ENCODE measurements at regions not wholly inside any gene's neighbourhood (a gene's known extent, or its start where the extent isn't known, plus 50 kb on each side); places are given as distances from the start of the nearest gene placed in this dataset.
A peak's percentile ranks its signal among the peaks of the same experiment; 100 is the strongest.

- H3K36me3 ChIP-seq = no peaks in the 10 kb centered on the region
- H3K4me3 ChIP-seq = no peak overlapping the region
- TF ChIP-seq CTCF (IDR thresholded peaks at IDR 0.05; ENCODE audit: low read depth, low read length) = no peak
- no peak overlapping the region for H3K27ac ChIP-seq
- H3K4me1 ChIP-seq (ENCODE audit: low read depth) = peaks cover 18% of the 10 kb centered on the region
- DNase-seq (ENCODE audit: low read depth in 1 of 2, low spot score in 1 of 2) = no peak
- H3K27me3 ChIP-seq = no peaks in the 10 kb centered on the region
- H3K9me3 ChIP-seq (ENCODE audit: low read depth) = no peaks in the 10 kb centered on the region
These were observed 94.3 kb upstream of the MBNL2 start for GRCh38 chr13:97127842-97128241.

- peak in 1 of 2 donors; percentile 39 for DNase-seq (ENCODE audit: low read depth in 1 of 2, low spot score in 1 of 2)
- Histone ChIP-seq H3K4me3 (no peak overlapping the region), H3K4me1 (ENCODE audit: low read depth) (peaks cover 11% of the 10 kb centered on the region), H3K27me3 (no peaks in the 10 kb centered on the region), H3K27ac (no peak overlapping the region), H3K9me3 (ENCODE audit: low read depth) (no peaks in the 10 kb centered on the region), H3K36me3 (no peaks in the 10 kb centered on the region)
- no peak for TF ChIP-seq CTCF (IDR thresholded peaks at IDR 0.05; ENCODE audit: low read depth, low read length)
These were observed 91.9 kb upstream of the MBNL2 start for GRCh38 chr13:97130190-97130589.

- TF ChIP-seq CTCF (IDR thresholded peaks at IDR 0.05; ENCODE audit: low read depth, low read length) = no peak
- no peaks in the 10 kb centered on the region for H3K4me1 ChIP-seq (ENCODE audit: low read depth)
- H3K9me3 ChIP-seq (ENCODE audit: low read depth) = no peaks in the 10 kb centered on the region
- H3K36me3 ChIP-seq = no peaks in the 10 kb centered on the region
- no peak for DNase-seq (ENCODE audit: low read depth in 1 of 2, low spot score in 1 of 2)
- no peaks in the 10 kb centered on the region for H3K27me3 ChIP-seq
- no peak overlapping the region for H3K27ac ChIP-seq
- no peak overlapping the region for H3K4me3 ChIP-seq
These were observed 90.7 kb upstream of the MBNL2 start for GRCh38 chr13:97131447-97131846.

- no peak for DNase-seq (ENCODE audit: low read depth in 1 of 2, low spot score in 1 of 2)
These were observed 88.6 kb upstream of the MBNL2 start for GRCh38 chr13:97133554-97133953.

GRCh38 chr13:97133955-97134354 lies 88.2 kb upstream of the MBNL2 start:
- no peak overlapping the region for H3K27ac ChIP-seq

More at GRCh38 chr13:97133554-97133953, 88.6 kb upstream of the MBNL2 start:
- Histone ChIP-seq H3K27ac (no peak overlapping the region), H3K27me3 (no peaks in the 10 kb centered on the region), H3K4me3 (no peak overlapping the region), H3K9me3 (ENCODE audit: low read depth) (no peaks in the 10 kb centered on the region), H3K36me3 (no peaks in the 10 kb centered on the region), H3K4me1 (ENCODE audit: low read depth) (no peaks in the 10 kb centered on the region)
- no peak for TF ChIP-seq CTCF (IDR thresholded peaks at IDR 0.05; ENCODE audit: low read depth, low read length)

More at GRCh38 chr13:97133955-97134354, 88.2 kb upstream of the MBNL2 start:
- no peak for DNase-seq (ENCODE audit: low read depth in 1 of 2, low spot score in 1 of 2)
- no peaks in the 10 kb centered on the region for H3K4me1 ChIP-seq (ENCODE audit: low read depth)
- H3K27me3 ChIP-seq = no peaks in the 10 kb centered on the region
- no peaks in the 10 kb centered on the region for H3K9me3 ChIP-seq (ENCODE audit: low read depth)
- no peak overlapping the region for H3K4me3 ChIP-seq
- TF ChIP-seq CTCF (IDR thresholded peaks at IDR 0.05; ENCODE audit: low read depth, low read length) = no peak
- no peaks in the 10 kb centered on the region for H3K36me3 ChIP-seq
